Neural progenitor cell (in vitro differentiated cells): ENCODE measurements at regions not wholly inside any gene's neighbourhood (a gene's known extent, or its start where the extent isn't known, plus 50 kb on each side); places are given as distances from the start of the nearest gene placed in this dataset.

Experiments used
- EZH2 ChIP-seq: fragments of 200-600 bp; sonication (generic); IDR thresholded peaks from 2 replicates; pipeline ENCODE4 v1.6.1; 2017; ENCODE audit warnings: antibody characterized with exemption, mild to moderate bottlenecking, moderate library complexity
- EZH2phosphoT487 ChIP-seq: fragments of 200-600 bp; sonication (generic); IDR thresholded peaks from 2 replicates; pipeline ENCODE4 v1.6.1; 2017; ENCODE audit warnings: antibody characterized with exemption
- TF ChIP-seq, protein P1 (sequence below): fragments of 200-600 bp; sonication (generic); IDR thresholded peaks from 2 replicates; pipeline ENCODE4 v1.5.1; 2017; ENCODE audit warnings: antibody characterized with exemption, mild to moderate bottlenecking

GRCh38 chr10:79018521-79019011 lies 50.2 kb upstream of the ZMIZ1 start:
- no peak for TF ChIP-seq EZH2
- no peak for TF ChIP-seq EZH2phosphoT487
- TF ChIP-seq, protein P1, sequence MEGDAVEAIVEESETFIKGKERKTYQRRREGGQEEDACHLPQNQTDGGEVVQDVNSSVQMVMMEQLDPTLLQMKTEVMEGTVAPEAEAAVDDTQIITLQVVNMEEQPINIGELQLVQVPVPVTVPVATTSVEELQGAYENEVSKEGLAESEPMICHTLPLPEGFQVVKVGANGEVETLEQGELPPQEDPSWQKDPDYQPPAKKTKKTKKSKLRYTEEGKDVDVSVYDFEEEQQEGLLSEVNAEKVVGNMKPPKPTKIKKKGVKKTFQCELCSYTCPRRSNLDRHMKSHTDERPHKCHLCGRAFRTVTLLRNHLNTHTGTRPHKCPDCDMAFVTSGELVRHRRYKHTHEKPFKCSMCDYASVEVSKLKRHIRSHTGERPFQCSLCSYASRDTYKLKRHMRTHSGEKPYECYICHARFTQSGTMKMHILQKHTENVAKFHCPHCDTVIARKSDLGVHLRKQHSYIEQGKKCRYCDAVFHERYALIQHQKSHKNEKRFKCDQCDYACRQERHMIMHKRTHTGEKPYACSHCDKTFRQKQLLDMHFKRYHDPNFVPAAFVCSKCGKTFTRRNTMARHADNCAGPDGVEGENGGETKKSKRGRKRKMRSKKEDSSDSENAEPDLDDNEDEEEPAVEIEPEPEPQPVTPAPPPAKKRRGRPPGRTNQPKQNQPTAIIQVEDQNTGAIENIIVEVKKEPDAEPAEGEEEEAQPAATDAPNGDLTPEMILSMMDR = no peak
